C4-2B (cell line): ENCODE measurements at regions not wholly inside any gene's neighbourhood (a gene's known extent, or its start where the extent isn't known, plus 50 kb on each side); places are given as distances from the start of the nearest gene placed in this dataset.

Experiments
- ZFX ChIP-seq: fragments of 450-650 bp; IDR thresholded peaks from 2 replicates; pipeline ENCODE4 v1.6.1; 2017
- TF ChIP-seq, protein P1 (sequence below): fragments of 450-650 bp; conservative IDR thresholded peaks from 2 replicates; pipeline ENCODE4 v1.5.1; 2017; ENCODE audit warnings: mild to moderate bottlenecking

DNA sequence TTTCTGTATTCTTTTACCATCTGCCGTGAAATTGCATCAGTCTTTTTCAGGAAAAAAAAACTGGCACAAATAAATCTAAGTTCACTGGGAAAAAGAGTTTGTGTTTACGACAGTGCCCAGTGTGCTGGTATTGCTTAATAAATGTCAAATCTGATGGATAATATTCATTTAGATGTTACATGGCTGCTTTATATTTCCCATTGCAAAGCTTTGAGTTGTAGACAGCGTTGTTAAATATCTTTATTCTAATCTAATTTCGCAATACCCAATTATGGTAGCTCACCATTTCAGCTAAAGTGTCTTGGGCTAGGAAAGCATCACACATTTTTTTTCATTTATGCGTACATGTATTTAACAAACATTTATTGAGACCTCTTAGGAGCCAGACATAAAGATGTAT lies 1994.5 kb upstream of the FLRT2 start:
- TF ChIP-seq, protein P1, sequence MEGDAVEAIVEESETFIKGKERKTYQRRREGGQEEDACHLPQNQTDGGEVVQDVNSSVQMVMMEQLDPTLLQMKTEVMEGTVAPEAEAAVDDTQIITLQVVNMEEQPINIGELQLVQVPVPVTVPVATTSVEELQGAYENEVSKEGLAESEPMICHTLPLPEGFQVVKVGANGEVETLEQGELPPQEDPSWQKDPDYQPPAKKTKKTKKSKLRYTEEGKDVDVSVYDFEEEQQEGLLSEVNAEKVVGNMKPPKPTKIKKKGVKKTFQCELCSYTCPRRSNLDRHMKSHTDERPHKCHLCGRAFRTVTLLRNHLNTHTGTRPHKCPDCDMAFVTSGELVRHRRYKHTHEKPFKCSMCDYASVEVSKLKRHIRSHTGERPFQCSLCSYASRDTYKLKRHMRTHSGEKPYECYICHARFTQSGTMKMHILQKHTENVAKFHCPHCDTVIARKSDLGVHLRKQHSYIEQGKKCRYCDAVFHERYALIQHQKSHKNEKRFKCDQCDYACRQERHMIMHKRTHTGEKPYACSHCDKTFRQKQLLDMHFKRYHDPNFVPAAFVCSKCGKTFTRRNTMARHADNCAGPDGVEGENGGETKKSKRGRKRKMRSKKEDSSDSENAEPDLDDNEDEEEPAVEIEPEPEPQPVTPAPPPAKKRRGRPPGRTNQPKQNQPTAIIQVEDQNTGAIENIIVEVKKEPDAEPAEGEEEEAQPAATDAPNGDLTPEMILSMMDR, result no peak
- no peak for TF ChIP-seq ZFX
